Endodermal cell (in vitro differentiated cells): ENCODE measurements at regions not wholly inside any gene's neighbourhood (a gene's known extent, or its start where the extent isn't known, plus 50 kb on each side); places are given as distances from the start of the nearest gene placed in this dataset.

Source experiments
- DNase-seq: peaks from one replicate; pipeline ENCODE4 v3.0.0-alpha.2; 2017
- H3K27ac ChIP-seq: 2 replicates; pipeline ENCODE4 v1.5.1; 2013; ENCODE audit warnings: mild to moderate bottlenecking, low read depth, low read length, moderate library complexity
- H3K27me3 ChIP-seq: 2 replicates; pipeline ENCODE4 v1.6.1; 2013; ENCODE audit warnings: mild to moderate bottlenecking, low read length, moderate library complexity; ENCODE audit not compliant: insufficient read depth, control insufficient read depth, poor library complexity, severe bottlenecking
- H3K36me3 ChIP-seq: 2 replicates; pipeline ENCODE4 v1.7.0; 2013; ENCODE audit warnings: mild to moderate bottlenecking, low read length, moderate library complexity; ENCODE audit not compliant: control insufficient read depth, insufficient read depth
- H3K4me1 ChIP-seq: one replicate; pipeline ENCODE4 v1.7.0; 2013; ENCODE audit warnings: low read length; ENCODE audit not compliant: control insufficient read depth, insufficient read depth
- H3K4me3 ChIP-seq: 2 replicates; pipeline ENCODE4 v1.5.1; 2013; ENCODE audit warnings: mild to moderate bottlenecking, low read length, moderate library complexity
- H3K9ac ChIP-seq: 2 replicates; pipeline ENCODE4 v1.6.1; 2013; ENCODE audit warnings: mild to moderate bottlenecking, low read length, moderate library complexity; ENCODE audit not compliant: poor library complexity, severe bottlenecking; ENCODE audit errors: extremely low read depth
- H3K9me3 ChIP-seq: 2 replicates; pipeline ENCODE4 v1.6.1; 2013; ENCODE audit warnings: mild to moderate bottlenecking, low read length, moderate library complexity; ENCODE audit not compliant: control insufficient read depth
- H3K27ac Mint-ChIP-seq: 2 replicates; pipeline ENCODE4 v1.8.0; 2020; ENCODE audit warnings: mixed read lengths
- H3K27me3 Mint-ChIP-seq: 2 replicates; pipeline ENCODE4 v1.8.0; 2021; ENCODE audit warnings: mild to moderate bottlenecking, mixed read lengths; ENCODE audit not compliant: insufficient read depth
- H3K36me3 Mint-ChIP-seq: 2 replicates; pipeline ENCODE4 v1.8.0; 2020; ENCODE audit warnings: low read depth, mixed read lengths
- H3K4me1 Mint-ChIP-seq: 2 replicates; pipeline ENCODE4 v1.8.0; 2020; ENCODE audit warnings: mixed read lengths
- H3K4me3 Mint-ChIP-seq: 2 replicates; pipeline ENCODE4 v1.8.0; 2020; ENCODE audit warnings: mild to moderate bottlenecking, moderate library complexity, mixed read lengths
- H3K9me3 Mint-ChIP-seq: 2 replicates; pipeline ENCODE4 v1.8.0; 2020; ENCODE audit warnings: mild to moderate bottlenecking, mixed read lengths
- CTCF ChIP-seq: fragments of 200-600 bp; sonication (generic); conservative IDR thresholded peaks from 2 replicates; pipeline ENCODE4 v1.5.0; 2021; ENCODE audit warnings: antibody characterized with exemption, mild to moderate bottlenecking
- WGBS, 2 experiments: methylation state at CpG; one replicate each; pipeline versions ENCODE4 v1.1.5 to v1.1.7; 2013; ENCODE audit warnings: missing lambda C conversion rate in 2 of 2, mixed read lengths in 1 of 2; ENCODE audit not compliant: insufficient coverage in 1 of 2, insufficient read length in 1 of 2; 5-methylcytosine and 5-hydroxymethylcytosine counted together

DNA sequence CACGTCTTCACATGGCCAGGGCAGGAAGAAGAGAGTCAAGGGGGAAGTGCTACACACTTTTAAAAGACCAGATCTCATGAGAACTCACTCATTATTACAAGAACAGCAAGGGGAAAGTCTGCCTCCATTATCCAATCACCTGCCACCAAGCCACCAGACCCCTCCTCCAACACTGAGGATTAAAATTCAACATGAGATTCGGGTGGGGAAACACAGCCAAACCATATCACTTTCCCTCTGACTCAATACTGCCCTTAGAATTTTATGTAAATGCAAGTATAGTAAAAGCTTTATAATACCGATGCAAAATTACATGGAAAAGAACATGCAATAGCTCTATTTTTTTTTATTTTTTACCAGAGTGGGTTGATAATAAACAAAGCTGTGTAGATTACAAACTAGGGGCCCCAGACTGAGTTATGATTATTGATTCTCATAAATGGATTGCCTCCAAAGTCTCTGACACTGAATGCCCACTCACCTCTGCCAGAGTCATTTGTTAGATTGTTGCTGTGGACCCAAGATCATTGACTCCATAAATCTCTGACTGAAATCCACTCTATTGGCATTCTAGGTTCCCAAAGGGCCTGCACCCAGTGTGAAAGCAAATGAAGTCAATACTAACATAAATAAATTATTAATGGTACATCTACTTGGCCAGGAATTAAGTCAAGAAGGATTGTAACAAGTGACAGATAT is 184.8 kb upstream of the FUT9 start:
- WGBS, 2 experiments = 83 to 93% methylated on average over 2 to 3 of the region's 3 CpGs
- no peak overlapping the region for H3K27ac Mint-ChIP-seq
- H3K9me3 Mint-ChIP-seq = peaks cover 8% of the 10 kb centered on the region
- Histone ChIP-seq H3K36me3 (no peaks in the 10 kb centered on the region), H3K4me3 (no peak overlapping the region), H3K4me1 (no peaks in the 10 kb centered on the region), H3K9me3 (peaks cover 4% of the 10 kb centered on the region), H3K9ac (no peak overlapping the region), H3K27me3 (no peaks in the 10 kb centered on the region), H3K27ac (no peak overlapping the region)
- no peak for DNase-seq
- TF ChIP-seq CTCF = no peak
- H3K4me1 Mint-ChIP-seq = no peaks in the 10 kb centered on the region
- H3K36me3 Mint-ChIP-seq = no peaks in the 10 kb centered on the region
- peaks cover 2% of the 10 kb centered on the region for H3K27me3 Mint-ChIP-seq
- H3K4me3 Mint-ChIP-seq = no peak overlapping the region

DNA sequence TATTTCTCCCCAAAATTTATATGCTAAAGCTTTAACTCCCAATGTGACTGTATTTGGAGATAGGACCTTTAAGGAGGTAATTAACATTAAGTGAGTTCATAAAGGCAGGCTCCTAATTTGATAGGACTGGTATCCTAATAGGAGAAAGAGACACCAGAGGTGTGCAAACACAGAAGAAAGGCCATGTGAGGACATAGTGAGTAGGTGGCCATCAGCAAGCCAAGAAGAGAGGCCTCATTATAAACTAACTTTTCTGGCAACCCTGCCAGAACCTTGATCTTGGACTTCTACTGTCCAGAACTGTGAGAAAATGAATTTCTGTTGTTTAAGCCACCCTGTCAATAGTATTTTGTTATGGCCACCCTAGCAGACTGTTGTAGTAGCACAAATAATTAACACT is 177.9 kb upstream of the FUT9 start:
- Mint-ChIP-seq H3K27ac (no peak overlapping the region), H3K4me1 (peaks cover 14% of the 10 kb centered on the region), H3K27me3 (peaks cover 3% of the 10 kb centered on the region), H3K4me3 (no peak overlapping the region), H3K36me3 (no peaks in the 10 kb centered on the region), H3K9me3 (peaks cover 4% of the 10 kb centered on the region)
- H3K9ac ChIP-seq = no peak overlapping the region
- H3K9me3 ChIP-seq = peaks cover 15% of the 10 kb centered on the region
- H3K4me1 ChIP-seq = peaks cover 3% of the 10 kb centered on the region
- H3K27me3 ChIP-seq = no peaks in the 10 kb centered on the region
- H3K36me3 ChIP-seq = no peaks in the 10 kb centered on the region
- H3K27ac ChIP-seq = no peak overlapping the region
- no peak for TF ChIP-seq CTCF
- no peak overlapping the region for H3K4me3 ChIP-seq
- no peak for DNase-seq

DNA sequence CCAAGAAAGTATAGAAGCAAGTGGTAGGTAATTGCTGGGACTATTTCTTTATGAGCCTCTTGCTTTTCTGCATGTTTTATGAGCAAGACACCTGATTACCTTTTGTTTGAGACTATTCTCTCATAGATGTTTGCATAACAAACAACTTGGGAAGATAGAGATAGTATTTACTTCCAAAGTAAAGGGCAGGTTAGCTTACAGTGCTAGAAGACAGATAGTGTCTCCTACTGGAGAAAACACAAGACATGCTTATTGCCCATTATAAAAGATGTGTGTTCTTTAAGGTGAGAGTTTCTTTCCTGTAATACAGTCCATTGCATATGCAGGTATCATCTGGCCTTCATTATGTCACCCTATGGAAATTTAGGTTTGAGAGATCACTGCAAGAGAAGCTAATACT is 174.2 kb upstream of the FUT9 start:
- peaks cover 15% of the 10 kb centered on the region for H3K9me3 ChIP-seq
- H3K4me3 Mint-ChIP-seq = no peak overlapping the region
- H3K9ac ChIP-seq = no peak overlapping the region
- no peak overlapping the region for H3K27ac Mint-ChIP-seq
- no peak overlapping the region for H3K27ac ChIP-seq
- peaks cover 3% of the 10 kb centered on the region for H3K4me1 ChIP-seq
- no peak overlapping the region for H3K4me3 ChIP-seq
- H3K27me3 ChIP-seq = no peaks in the 10 kb centered on the region
- no peaks in the 10 kb centered on the region for H3K36me3 ChIP-seq
- H3K27me3 Mint-ChIP-seq = no peaks in the 10 kb centered on the region
- peaks cover 20% of the 10 kb centered on the region for H3K4me1 Mint-ChIP-seq
- TF ChIP-seq CTCF = peak; percentile 63
- no peaks in the 10 kb centered on the region for H3K36me3 Mint-ChIP-seq
- peaks cover 4% of the 10 kb centered on the region for H3K9me3 Mint-ChIP-seq
- no peak for DNase-seq
